K562 (cell line): ENCODE measurements at regions not wholly inside any gene's neighbourhood (a gene's known extent, or its start where the extent isn't known, plus 50 kb on each side); places are given as distances from the start of the nearest gene placed in this dataset.

Source experiments
- CAMTA2 ChIP-seq: fragments of 250-450 bp; sonication (Bioruptor Pico); conservative IDR thresholded peaks from 2 replicates; pipeline ENCODE4 v1.5.1; 2022
- CBFA2T3 ChIP-seq: fragments of 450-650 bp; IDR thresholded peaks from 2 replicates; pipeline ENCODE4 v1.6.1; 2017
- ETV6 ChIP-seq, 3 experiments: fragments of 150-350 bp in 1 of 3; sonication (generic) in 1 of 3; formaldehyde crosslinking in 1 of 3; IDR thresholded peaks; 2 replicates each; pipeline versions ENCODE4 v1.6.1 to v1.8.0; 2014 to 2022; ENCODE audit warnings: borderline replicate concordance in 2 of 3, low read depth in 2 of 3, antibody characterized with exemption in 1 of 3, low read length in 1 of 3, mild to moderate bottlenecking in 1 of 3, missing genetic modification reagents in 1 of 3
- FUS ChIP-seq: fragments of 200-400 bp; formaldehyde crosslinking; optimal IDR thresholded peaks from 2 replicates; pipeline ENCODE3; 2017; ENCODE audit warnings: low read depth, low read length
- GTF2F1 ChIP-seq: IDR thresholded peaks from 2 replicates; pipeline ENCODE4 v1.6.1; 2011; ENCODE audit warnings: low read depth, low read length, improper control_type of control experiment
- HDAC8 ChIP-seq: fragments of 450-650 bp; IDR thresholded peaks from 2 replicates; pipeline ENCODE4 v1.6.1; 2016; ENCODE audit warnings: mild to moderate bottlenecking, missing genetic modification characterization, moderate library complexity, missing compliant biosample characterization
- HMG20A ChIP-seq: fragments of 450-650 bp; formaldehyde crosslinking; conservative IDR thresholded peaks from 2 replicates; pipeline ENCODE4 v1.4.0; 2020; ENCODE audit warnings: mild to moderate bottlenecking, mixed read lengths
- HNRNPK ChIP-seq: fragments of 200-400 bp; formaldehyde crosslinking; IDR thresholded peaks from one replicate; pipeline ENCODE4 v1.6.1; 2018; ENCODE audit warnings: mild to moderate bottlenecking, low read depth, low read length; ENCODE audit not compliant: poor library complexity, severe bottlenecking
- KAT2B ChIP-seq: IDR thresholded peaks from one replicate; pipeline ENCODE4 v1.6.1; 2012; ENCODE audit warnings: low read depth, mild to moderate bottlenecking, control low read depth, inconsistent platforms, low read length, moderate library complexity
- KLF16 ChIP-seq: IDR thresholded peaks from 2 replicates; pipeline ENCODE4 v1.6.1; 2016; ENCODE audit warnings: antibody characterized with exemption
- MEF2A ChIP-seq: IDR thresholded peaks from 2 replicates; pipeline ENCODE4 v1.6.1; 2011; ENCODE audit warnings: low read depth, mild to moderate bottlenecking, low read length, moderate library complexity; ENCODE audit not compliant: control insufficient read depth
- NFIC ChIP-seq: fragments of 450-650 bp; IDR thresholded peaks from 2 replicates; pipeline ENCODE4 v1.6.1; 2017; ENCODE audit warnings: mild to moderate bottlenecking, inconsistent platforms
- PRPF4 ChIP-seq: fragments of 200-400 bp; formaldehyde crosslinking; IDR thresholded peaks from one replicate; pipeline ENCODE4 v1.6.1; 2017; ENCODE audit warnings: low read length, low read depth, mild to moderate bottlenecking; ENCODE audit not compliant: insufficient read depth, poor library complexity, severe bottlenecking
- RCOR1 ChIP-seq, 2 experiments: IDR thresholded peaks; 2 replicates each; pipeline ENCODE4 v1.6.1; 2012; ENCODE audit warnings: low read depth in 2 of 2, low read length in 2 of 2, borderline replicate concordance in 1 of 2, improper control_type of control experiment in 1 of 2
- TCF3 ChIP-seq: sonication (generic); formaldehyde crosslinking; IDR thresholded peaks from 2 replicates; pipeline ENCODE4 v1.4.0; 2020; ENCODE audit warnings: mild to moderate bottlenecking, missing genetic modification reagents
- TEAD4 ChIP-seq, 2 experiments: sonication (generic) in 1 of 2; formaldehyde crosslinking in 1 of 2; IDR thresholded peaks; 2 replicates each; pipeline versions ENCODE4 v1.6.1 to v1.8.0; 2012 to 2022; ENCODE audit warnings: borderline replicate concordance in 1 of 2, inconsistent platforms in 1 of 2, low read length in 1 of 2, mild to moderate bottlenecking in 1 of 2, missing genetic modification reagents in 1 of 2
- ZKSCAN8 ChIP-seq: fragments of 200-800 bp; sonication (Bioruptor generic); IDR thresholded peaks from 2 replicates; pipeline ENCODE4 v1.6.1; 2016; ENCODE audit warnings: missing genetic modification characterization, missing compliant biosample characterization
- ZNF174 ChIP-seq: fragments of 250-450 bp; sonication (Bioruptor Pico); IDR thresholded peaks from 2 replicates; pipeline ENCODE4 v1.4.0; 2020; ENCODE audit warnings: mild to moderate bottlenecking
- ZNF717 ChIP-seq: fragments of 250-450 bp; sonication (Bioruptor Pico); IDR thresholded peaks from 2 replicates; pipeline ENCODE4 v1.5.0; 2021
- TF ChIP-seq, protein P1 (sequence below): sonication (generic); IDR thresholded peaks from 2 replicates; pipeline ENCODE4 v1.6.1; 2016
- TF ChIP-seq, protein P2 (sequence below): fragments of 450-650 bp; conservative IDR thresholded peaks from 2 replicates; pipeline ENCODE4 v1.6.1; 2016; ENCODE audit warnings: missing genetic modification characterization, low read depth, mild to moderate bottlenecking, missing compliant biosample characterization, moderate library complexity
- TF ChIP-seq, protein P3 (sequence below), 2 experiments: fragments of 250-450 bp in 1 of 2; fragments of 450-650 bp in 1 of 2; sonication (Bioruptor Pico) in 1 of 2; IDR thresholded peaks; 2 replicates each; pipeline versions ENCODE4 v1.6.1 to v1.8.0; 2016 to 2021; ENCODE audit warnings: mild to moderate bottlenecking in 2 of 2, moderate library complexity in 2 of 2, missing compliant biosample characterization in 1 of 2, missing genetic modification characterization in 1 of 2
- TF ChIP-seq, protein P4 (sequence below): fragments of 250-450 bp; sonication (Bioruptor Pico); IDR thresholded peaks from 2 replicates; pipeline ENCODE4 v1.4.0; 2020; ENCODE audit warnings: mild to moderate bottlenecking

DNA sequence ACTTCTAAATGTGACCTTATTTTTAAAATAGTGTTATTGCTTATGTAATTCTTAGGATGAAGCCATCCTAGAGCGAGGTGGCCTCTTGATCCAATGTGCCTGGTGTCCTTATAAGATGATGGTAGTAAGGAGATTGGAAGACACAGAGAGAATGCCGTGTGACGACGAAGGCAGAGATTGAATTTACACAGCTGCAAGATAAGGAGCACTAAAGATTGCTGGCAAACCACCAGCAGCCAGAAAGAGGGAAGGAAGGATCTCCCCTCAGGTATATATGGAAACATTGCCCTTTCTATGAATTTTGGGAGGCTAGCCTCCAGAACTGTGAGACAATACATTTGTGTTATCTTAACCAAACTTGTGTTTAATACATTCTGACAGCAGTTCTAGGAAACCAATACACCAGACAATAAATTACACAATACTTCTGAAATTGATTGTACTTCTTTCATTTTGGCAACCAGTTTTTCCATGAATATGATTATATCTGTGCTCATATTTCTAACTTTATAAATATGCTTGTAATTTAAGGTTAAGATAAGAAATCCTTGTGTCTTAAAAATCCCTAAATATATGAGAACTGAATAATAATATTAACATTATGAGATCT, 86.3 kb upstream of the VPREB1 start (continued):
- TF ChIP-seq ZNF174 (CRISPR knock-in tag) (no peak), HDAC8 (no peak), FUS (no peak), MEF2A (no peak), KAT2B (no peak), ZNF717 (CRISPR knock-in tag) (no peak), HNRNPK (no peak), KLF16 (no peak), CBFA2T3 (peak; percentile 69), GTF2F1 (no peak), NFIC (no peak; the same call in 1 of the 2 replicates), ETV6 (IDR thresholded peaks at IDR 0.05; ENCODE audit: borderline replicate concordance in 1 of 2, low read depth in 2 of 2, low read length in 1 of 2) (no peak), ETV6 (CRISPR knock-in tag; IDR thresholded peaks at IDR 0.05; ENCODE audit: borderline replicate concordance) (no peak), TEAD4 (IDR thresholded peaks at IDR 0.05; ENCODE audit: low read length) (peak; percentile 56; the same call in 1 of the 2 replicates), TEAD4 (CRISPR knock-in tag; IDR thresholded peaks at IDR 0.05; ENCODE audit: borderline replicate concordance) (peak; percentile 42; the same call in 1 of the 2 replicates), PRPF4 (no peak), CAMTA2 (CRISPR knock-in tag) (no peak), HMG20A (CRISPR knock-in tag) (no peak; the same call in 1 of the 2 replicates), ZKSCAN8 (no peak), RCOR1 (IDR thresholded peaks at IDR 0.05; ENCODE audit: borderline replicate concordance in 1 of 2, low read depth in 2 of 2, low read length in 2 of 2) (peak in 1 of 2 experiments; percentile 99; a peak in 2 of 4 replicates), TCF3 (0 out of 2 replicates have a peak, but pooled peaks have one; percentile 33)
- TF ChIP-seq, protein P1, sequence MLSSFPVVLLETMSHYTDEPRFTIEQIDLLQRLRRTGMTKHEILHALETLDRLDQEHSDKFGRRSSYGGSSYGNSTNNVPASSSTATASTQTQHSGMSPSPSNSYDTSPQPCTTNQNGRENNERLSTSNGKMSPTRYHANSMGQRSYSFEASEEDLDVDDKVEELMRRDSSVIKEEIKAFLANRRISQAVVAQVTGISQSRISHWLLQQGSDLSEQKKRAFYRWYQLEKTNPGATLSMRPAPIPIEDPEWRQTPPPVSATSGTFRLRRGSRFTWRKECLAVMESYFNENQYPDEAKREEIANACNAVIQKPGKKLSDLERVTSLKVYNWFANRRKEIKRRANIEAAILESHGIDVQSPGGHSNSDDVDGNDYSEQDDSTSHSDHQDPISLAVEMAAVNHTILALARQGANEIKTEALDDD = no peak
- TF ChIP-seq, protein P2, sequence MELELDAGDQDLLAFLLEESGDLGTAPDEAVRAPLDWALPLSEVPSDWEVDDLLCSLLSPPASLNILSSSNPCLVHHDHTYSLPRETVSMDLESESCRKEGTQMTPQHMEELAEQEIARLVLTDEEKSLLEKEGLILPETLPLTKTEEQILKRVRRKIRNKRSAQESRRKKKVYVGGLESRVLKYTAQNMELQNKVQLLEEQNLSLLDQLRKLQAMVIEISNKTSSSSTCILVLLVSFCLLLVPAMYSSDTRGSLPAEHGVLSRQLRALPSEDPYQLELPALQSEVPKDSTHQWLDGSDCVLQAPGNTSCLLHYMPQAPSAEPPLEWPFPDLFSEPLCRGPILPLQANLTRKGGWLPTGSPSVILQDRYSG = peak; percentile 63; the same call in 1 of the 2 replicates
- TF ChIP-seq, protein P3, sequence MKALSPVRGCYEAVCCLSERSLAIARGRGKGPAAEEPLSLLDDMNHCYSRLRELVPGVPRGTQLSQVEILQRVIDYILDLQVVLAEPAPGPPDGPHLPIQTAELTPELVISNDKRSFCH (CRISPR knock-in tag; IDR thresholded peaks at IDR 0.05) = no peak
- TF ChIP-seq, protein P3 (tag; IDR thresholded peaks at IDR 0.05) = peak; percentile 15; the same call in 1 of the 2 replicates
- TF ChIP-seq, protein P4, sequence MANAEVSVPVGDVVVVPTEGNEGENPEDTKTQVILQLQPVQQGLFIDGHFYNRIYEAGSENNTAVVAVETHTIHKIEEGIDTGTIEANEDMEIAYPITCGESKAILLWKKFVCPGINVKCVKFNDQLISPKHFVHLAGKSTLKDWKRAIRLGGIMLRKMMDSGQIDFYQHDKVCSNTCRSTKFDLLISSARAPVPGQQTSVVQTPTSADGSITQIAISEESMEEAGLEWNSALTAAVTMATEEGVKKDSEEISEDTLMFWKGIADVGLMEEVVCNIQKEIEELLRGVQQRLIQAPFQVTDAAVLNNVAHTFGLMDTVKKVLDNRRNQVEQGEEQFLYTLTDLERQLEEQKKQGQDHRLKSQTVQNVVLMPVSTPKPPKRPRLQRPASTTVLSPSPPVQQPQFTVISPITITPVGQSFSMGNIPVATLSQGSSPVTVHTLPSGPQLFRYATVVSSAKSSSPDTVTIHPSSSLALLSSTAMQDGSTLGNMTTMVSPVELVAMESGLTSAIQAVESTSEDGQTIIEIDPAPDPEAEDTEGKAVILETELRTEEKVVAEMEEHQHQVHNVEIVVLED (CRISPR knock-in tag) = peak; percentile 28; the same call in 1 of the 2 replicates
